ENCODE measurements at regions not wholly inside any gene's neighbourhood (a gene's known extent, or its start where the extent isn't known, plus 50 kb on each side); places are given as distances from the start of the nearest gene placed in this dataset.

GRCh38 chr5:60541980-60542379 lies 158.0 kb downstream of the DEPDC1B start:
- no peak for TF ChIP-seq POLR2AphosphoS5 (IDR thresholded peaks at IDR 0.05; ENCODE audit: insufficient read depth in 1 of 2, low read depth in 1 of 2)
- no peak for TF ChIP-seq CTCF (IDR thresholded peaks at IDR 0.05)
- no peak for TF ChIP-seq POLR2A (IDR thresholded peaks at IDR 0.05)
